ENCODE measurements at regions not wholly inside any gene's neighbourhood (a gene's known extent, or its start where the extent isn't known, plus 50 kb on each side); places are given as distances from the start of the nearest gene placed in this dataset.

DNA sequence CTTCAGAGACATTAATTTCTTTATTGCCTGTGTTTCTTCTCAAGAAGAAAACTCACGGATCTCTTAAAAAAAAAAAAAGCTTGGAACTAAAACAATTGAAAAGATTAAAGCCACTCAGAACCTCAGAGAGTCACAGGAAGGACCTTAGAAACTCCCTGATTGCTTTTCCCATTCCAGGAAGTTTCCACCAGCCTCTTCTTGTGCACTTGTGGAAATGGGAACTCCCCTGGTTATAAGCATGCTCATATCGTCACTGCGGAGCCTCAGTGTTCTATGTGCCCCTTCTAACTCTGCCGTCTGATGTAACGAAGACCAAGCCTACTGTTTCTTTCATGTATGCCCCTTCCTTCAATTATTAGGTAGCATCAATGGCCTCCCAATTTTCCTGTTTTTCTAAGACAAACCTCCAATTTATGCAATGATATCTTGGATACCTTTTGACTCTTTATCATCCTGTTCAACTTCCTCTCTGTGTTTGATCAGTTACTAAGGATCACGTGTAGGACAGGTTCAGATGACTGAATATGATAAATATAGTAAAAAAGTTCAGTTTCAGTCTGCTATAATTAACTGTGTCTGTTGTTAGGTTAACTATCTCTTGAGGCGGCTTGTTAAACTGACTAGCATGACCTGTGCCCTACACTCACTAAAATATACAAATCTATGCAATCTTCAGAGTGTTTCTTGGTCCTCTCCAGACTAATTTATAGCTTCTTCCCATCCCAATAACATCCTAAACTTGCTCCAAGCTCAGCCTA, 593.7 kb upstream of the CHAC2 start:
- no peak overlapping the region for H3K4me3 ChIP-seq (replicated peaks; ENCODE audit: low read depth, low read length)
- DNase-seq (ENCODE audit: low read depth), result no peak
- TF ChIP-seq, protein P1, sequence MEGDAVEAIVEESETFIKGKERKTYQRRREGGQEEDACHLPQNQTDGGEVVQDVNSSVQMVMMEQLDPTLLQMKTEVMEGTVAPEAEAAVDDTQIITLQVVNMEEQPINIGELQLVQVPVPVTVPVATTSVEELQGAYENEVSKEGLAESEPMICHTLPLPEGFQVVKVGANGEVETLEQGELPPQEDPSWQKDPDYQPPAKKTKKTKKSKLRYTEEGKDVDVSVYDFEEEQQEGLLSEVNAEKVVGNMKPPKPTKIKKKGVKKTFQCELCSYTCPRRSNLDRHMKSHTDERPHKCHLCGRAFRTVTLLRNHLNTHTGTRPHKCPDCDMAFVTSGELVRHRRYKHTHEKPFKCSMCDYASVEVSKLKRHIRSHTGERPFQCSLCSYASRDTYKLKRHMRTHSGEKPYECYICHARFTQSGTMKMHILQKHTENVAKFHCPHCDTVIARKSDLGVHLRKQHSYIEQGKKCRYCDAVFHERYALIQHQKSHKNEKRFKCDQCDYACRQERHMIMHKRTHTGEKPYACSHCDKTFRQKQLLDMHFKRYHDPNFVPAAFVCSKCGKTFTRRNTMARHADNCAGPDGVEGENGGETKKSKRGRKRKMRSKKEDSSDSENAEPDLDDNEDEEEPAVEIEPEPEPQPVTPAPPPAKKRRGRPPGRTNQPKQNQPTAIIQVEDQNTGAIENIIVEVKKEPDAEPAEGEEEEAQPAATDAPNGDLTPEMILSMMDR (IDR thresholded peaks at IDR 0.05; ENCODE audit: low read length, missing control alignments), result no peak

DNA sequence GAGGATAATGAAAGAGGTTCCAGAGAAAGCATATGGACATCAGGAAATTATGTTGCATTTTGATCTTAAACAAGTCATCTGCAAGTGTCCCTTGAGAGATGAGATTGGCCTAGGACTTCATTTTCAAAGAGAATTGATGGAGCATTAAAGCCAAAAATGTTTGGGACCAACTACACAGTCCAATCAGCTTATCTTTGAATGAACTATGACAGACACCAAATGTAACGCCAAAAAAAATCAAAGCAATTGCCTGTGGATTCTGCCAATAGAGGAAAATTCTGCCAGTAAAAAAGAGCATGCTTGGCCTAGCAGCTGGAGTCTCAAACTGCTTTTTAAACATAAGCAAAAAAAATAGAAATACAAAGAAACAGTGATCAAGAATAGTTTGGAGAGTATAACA, 594.5 kb upstream of the CHAC2 start:
- no peak for DNase-seq (ENCODE audit: low read depth)
- no peak overlapping the region for H3K4me3 ChIP-seq (replicated peaks; ENCODE audit: low read depth, low read length)
- TF ChIP-seq, protein P1 (IDR thresholded peaks at IDR 0.05; ENCODE audit: low read length, missing control alignments), result no peak

DNA sequence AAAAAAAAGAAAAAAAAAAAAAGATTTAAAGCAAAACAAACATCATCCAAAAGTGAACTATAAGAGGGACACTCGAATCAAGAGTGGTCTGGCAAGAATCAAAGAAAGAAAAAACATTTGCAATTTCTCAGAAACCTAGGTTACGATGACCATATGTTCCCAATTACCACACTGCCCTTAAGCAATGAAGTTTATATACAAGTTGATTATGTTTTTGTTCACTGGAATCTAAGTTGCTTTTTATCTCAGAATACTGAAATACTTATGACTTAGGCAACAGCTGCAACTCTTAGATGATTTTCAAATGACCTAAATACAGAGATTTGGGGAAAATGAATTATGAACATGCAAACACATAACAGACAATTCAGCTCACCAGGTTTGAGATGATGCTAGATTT, 597.1 kb upstream of the CHAC2 start:
- no peak overlapping the region for H3K4me3 ChIP-seq (replicated peaks; ENCODE audit: low read depth, low read length)
- no peak for DNase-seq (ENCODE audit: low read depth)
- TF ChIP-seq, protein P1 (IDR thresholded peaks at IDR 0.05; ENCODE audit: low read length, missing control alignments), result no peak

DNA sequence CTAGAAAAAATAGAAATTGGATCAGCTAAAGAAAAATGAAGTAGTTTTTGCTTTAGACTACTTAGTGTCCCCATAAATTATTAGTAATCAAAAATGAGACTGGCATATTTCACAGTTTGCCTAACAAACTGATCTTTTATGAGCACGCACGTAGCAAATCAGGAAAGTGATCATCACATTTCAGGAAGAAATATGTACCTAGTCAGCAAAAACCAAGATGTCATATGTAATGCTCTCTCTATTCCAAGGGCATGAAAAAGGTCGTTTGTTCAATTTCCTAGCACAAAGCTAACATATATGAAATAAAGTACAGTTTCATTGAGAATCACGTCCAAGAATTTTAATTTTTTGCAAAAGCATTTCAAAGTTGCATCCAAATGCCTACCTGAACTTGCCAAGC, 600.4 kb upstream of the CHAC2 start:
- DNase-seq (ENCODE audit: low read depth), result no peak
- TF ChIP-seq, protein P1 (IDR thresholded peaks at IDR 0.05; ENCODE audit: low read length, missing control alignments), result no peak
- H3K4me3 ChIP-seq (replicated peaks; ENCODE audit: low read depth, low read length), result no peak overlapping the region

DNA sequence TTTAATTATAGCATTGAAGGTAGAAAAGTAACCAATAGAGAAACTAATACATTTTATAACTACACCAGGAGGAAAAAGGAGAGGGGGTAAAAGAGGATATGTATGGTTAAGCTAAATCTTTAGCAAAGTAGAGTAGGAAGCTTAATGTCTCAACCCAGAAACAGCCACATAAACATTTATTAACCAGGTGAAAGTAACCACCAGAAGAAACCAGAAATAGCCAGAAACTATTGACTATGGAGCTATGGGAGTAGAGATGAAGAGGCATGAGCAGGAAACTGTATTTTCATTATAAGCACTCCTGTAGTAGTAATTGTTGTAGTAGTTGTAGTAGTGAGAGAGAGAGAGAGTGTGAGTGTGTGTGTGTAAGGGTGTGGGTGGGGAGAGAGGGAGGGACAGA, 617.5 kb upstream of the CHAC2 start:
- DNase-seq (ENCODE audit: low read depth), result no peak
- TF ChIP-seq, protein P1 (IDR thresholded peaks at IDR 0.05; ENCODE audit: low read length, missing control alignments), result no peak
- no peak overlapping the region for H3K4me3 ChIP-seq (replicated peaks; ENCODE audit: low read depth, low read length)

DNA sequence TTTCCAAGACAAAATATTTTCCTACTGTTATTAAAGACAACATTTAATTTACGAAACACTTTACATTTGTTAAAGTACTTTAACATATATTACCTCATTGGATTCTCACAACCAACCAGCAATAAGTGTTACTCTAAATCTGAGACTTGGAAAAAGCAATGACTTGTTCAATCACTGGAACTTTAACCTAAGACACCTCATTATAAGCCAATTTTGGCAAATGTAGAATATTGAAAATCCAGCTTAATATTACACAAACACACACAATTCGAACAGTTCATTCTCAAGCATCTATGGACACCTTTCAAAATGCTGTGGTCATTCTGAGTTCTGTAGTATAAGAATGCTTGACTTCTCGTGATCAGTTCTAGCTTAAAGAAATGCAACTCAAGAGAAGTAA, 619.4 kb upstream of the CHAC2 start:
- DNase-seq (ENCODE audit: low read depth), result no peak
- TF ChIP-seq, protein P1 (IDR thresholded peaks at IDR 0.05; ENCODE audit: low read length, missing control alignments), result no peak
- no peak overlapping the region for H3K4me3 ChIP-seq (replicated peaks; ENCODE audit: low read depth, low read length)

DNA sequence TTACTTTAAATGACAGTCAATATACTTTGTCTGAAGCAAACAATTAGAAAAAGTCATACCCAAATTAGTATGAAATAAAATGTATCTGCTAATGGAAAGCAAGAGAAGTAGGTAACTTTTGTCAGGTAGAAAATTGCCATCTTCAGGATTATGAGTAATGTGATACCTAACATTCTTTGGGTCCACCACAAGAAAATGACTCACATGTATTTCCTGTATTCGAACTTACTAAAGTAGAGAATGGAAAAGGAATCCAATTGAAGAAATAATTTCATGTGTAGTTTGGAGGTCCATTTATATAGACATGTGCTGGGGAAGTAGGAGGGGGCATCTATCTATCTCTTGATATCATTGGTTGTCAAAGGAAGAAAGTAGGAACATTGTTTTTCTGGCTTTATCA, 636.2 kb upstream of the CHAC2 start:
- TF ChIP-seq, protein P1 (IDR thresholded peaks at IDR 0.05; ENCODE audit: low read length, missing control alignments), result no peak
- no peak overlapping the region for H3K4me3 ChIP-seq (replicated peaks; ENCODE audit: low read depth, low read length)
- peak; percentile 42 for DNase-seq (ENCODE audit: low read depth)
